Type B pancreatic cell (in vitro differentiated cells): ENCODE measurements at regions not wholly inside any gene's neighbourhood (a gene's known extent, or its start where the extent isn't known, plus 50 kb on each side); places are given as distances from the start of the nearest gene placed in this dataset.

Experiments
- DNase-seq: peaks from one replicate; pipeline ENCODE4 v3.0.0; 2021; ENCODE audit warnings: mixed read lengths; ENCODE audit not compliant: unreplicated experiment; ENCODE audit errors: extremely low spot score
- H3K27ac Mint-ChIP-seq: 2 replicates; pipeline ENCODE4 v1.8.0; 2021; ENCODE audit warnings: mild to moderate bottlenecking, mixed read lengths
- H3K27me3 Mint-ChIP-seq: 2 replicates; pipeline ENCODE4 v1.8.0; 2021; ENCODE audit warnings: mixed read lengths
- H3K36me3 Mint-ChIP-seq: 2 replicates; pipeline ENCODE4 v1.8.0; 2021; ENCODE audit warnings: mixed read lengths
- H3K4me1 Mint-ChIP-seq: one replicate; pipeline ENCODE4 v1.8.0; 2021; ENCODE audit warnings: mixed read lengths; ENCODE audit not compliant: unreplicated experiment
- H3K4me3 Mint-ChIP-seq: 2 replicates; pipeline ENCODE4 v1.8.0; 2021; ENCODE audit warnings: mild to moderate bottlenecking, mixed read lengths
- H3K9me3 Mint-ChIP-seq: 2 replicates; pipeline ENCODE4 v1.8.0; 2021; ENCODE audit warnings: mixed read lengths
- TF ChIP-seq, protein P1 (sequence below): fragments of 200-600 bp; sonication (generic); conservative IDR thresholded peaks from 2 replicates; pipeline ENCODE4 v1.5.0; 2021; ENCODE audit warnings: antibody characterized with exemption, mild to moderate bottlenecking

DNA sequence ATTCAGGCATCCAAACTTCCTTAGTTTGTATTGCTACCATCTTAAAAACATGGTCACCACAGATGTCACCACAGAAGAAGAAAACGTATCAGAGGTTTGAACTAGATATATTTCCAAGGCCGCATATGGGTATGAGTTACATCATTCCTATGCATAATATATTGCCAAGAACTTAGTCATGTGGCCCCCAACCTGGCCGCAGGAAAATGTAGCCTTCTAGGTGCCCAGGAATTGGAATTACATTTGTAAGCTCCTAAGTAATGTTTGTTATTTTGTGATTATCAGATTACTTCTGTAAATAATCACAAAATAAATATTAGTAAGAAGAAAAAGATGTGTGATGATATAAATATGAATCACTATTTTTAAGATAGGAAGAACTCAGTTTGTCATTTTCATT lies 351.4 kb downstream of the ISL1 start:
- no peak overlapping the region for H3K4me3 Mint-ChIP-seq
- DNase-seq, result no peak
- H3K27ac Mint-ChIP-seq, result no peak overlapping the region
- no peaks in the 10 kb centered on the region for H3K9me3 Mint-ChIP-seq
- H3K27me3 Mint-ChIP-seq, result no peaks in the 10 kb centered on the region
- H3K4me1 Mint-ChIP-seq, result no peaks in the 10 kb centered on the region
- H3K36me3 Mint-ChIP-seq, result no peaks in the 10 kb centered on the region
- TF ChIP-seq, protein P1, sequence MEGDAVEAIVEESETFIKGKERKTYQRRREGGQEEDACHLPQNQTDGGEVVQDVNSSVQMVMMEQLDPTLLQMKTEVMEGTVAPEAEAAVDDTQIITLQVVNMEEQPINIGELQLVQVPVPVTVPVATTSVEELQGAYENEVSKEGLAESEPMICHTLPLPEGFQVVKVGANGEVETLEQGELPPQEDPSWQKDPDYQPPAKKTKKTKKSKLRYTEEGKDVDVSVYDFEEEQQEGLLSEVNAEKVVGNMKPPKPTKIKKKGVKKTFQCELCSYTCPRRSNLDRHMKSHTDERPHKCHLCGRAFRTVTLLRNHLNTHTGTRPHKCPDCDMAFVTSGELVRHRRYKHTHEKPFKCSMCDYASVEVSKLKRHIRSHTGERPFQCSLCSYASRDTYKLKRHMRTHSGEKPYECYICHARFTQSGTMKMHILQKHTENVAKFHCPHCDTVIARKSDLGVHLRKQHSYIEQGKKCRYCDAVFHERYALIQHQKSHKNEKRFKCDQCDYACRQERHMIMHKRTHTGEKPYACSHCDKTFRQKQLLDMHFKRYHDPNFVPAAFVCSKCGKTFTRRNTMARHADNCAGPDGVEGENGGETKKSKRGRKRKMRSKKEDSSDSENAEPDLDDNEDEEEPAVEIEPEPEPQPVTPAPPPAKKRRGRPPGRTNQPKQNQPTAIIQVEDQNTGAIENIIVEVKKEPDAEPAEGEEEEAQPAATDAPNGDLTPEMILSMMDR, result no peak

DNA sequence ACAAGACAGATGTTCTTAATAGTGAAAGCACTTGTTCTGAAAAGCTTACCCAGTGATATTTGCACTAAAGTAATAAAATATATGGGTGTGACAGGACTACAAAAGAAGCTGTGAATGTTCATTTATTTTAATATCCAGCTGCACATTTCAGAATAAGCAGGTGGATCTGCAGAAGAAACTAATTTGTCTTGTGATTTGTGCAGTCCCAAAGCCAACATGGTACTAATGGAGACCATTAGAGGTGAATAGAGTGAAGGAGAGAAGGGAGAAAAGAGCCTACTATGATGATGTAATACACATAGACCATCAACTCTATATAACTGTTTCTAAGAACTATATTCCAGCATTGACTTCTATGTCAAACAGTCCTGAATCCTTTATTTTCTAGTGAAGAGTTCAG lies 362.8 kb downstream of the ISL1 start:
- Mint-ChIP-seq H3K27me3 (no peaks in the 10 kb centered on the region), H3K36me3 (no peaks in the 10 kb centered on the region), H3K27ac (no peak overlapping the region), H3K4me3 (no peak overlapping the region), H3K4me1 (no peaks in the 10 kb centered on the region), H3K9me3 (no peaks in the 10 kb centered on the region)
- DNase-seq, result no peak
- TF ChIP-seq, protein P1, result no peak

DNA sequence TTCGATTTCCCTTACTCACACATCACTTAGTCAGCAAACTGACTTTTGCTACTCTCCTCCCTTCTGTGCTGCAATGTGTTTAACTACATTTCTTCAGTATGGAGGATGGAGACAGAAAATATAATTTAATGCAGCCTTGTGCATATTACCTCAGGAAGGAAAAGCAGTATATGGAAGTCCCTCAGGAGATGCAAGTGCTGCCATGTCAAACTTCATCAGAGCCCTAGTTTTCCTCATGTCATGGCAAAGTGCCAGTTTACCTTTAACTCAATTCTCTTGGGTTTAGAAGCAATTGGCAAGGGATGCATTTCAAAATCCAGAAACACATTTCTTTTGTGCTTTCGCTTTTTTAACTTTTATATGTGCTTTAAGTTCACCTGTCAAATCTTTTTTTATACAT lies 365.4 kb downstream of the ISL1 start:
- no peaks in the 10 kb centered on the region for H3K4me1 Mint-ChIP-seq
- DNase-seq, result no peak
- H3K36me3 Mint-ChIP-seq, result no peaks in the 10 kb centered on the region
- H3K27me3 Mint-ChIP-seq, result no peaks in the 10 kb centered on the region
- TF ChIP-seq, protein P1, result no peak
- H3K4me3 Mint-ChIP-seq, result no peak overlapping the region
- no peak overlapping the region for H3K27ac Mint-ChIP-seq
- no peaks in the 10 kb centered on the region for H3K9me3 Mint-ChIP-seq
